ENCODE measurements at regions not wholly inside any gene's neighbourhood (a gene's known extent, or its start where the extent isn't known, plus 50 kb on each side); places are given as distances from the start of the nearest gene placed in this dataset.

GRCh38 chr6:90739802-90740201 is 152.9 kb upstream of the MAP3K7 start:
- no peak for TF ChIP-seq SP1 (IDR thresholded peaks at IDR 0.05; ENCODE audit: low read depth, low read length)
- TF ChIP-seq POLR2AphosphoS2 (IDR thresholded peaks at IDR 0.05; ENCODE audit: low read depth, low read length): no peak
- no peak for TF ChIP-seq CHD2 (IDR thresholded peaks at IDR 0.05; ENCODE audit: borderline replicate concordance, low read depth, low read length)
- no peak for TF ChIP-seq MAX (IDR thresholded peaks at IDR 0.05; ENCODE audit: low read depth, low read length)
- TF ChIP-seq FOS (IDR thresholded peaks at IDR 0.05; ENCODE audit: borderline replicate concordance, extremely low read depth, insufficient read length): no peak
- no peak for TF ChIP-seq ATF3 (IDR thresholded peaks at IDR 0.05; ENCODE audit: borderline replicate concordance, extremely low read depth, low read depth, low read length)
- no peak for TF ChIP-seq NFXL1 (IDR thresholded peaks at IDR 0.05; ENCODE audit: borderline replicate concordance)
- TF ChIP-seq EP300 (IDR thresholded peaks at IDR 0.05; ENCODE audit: borderline replicate concordance in 1 of 2, control insufficient read depth in 1 of 2, low read depth in 2 of 2, low read length in 2 of 2): no peak
- no peak for TF ChIP-seq USF1 (IDR thresholded peaks at IDR 0.05; ENCODE audit: borderline replicate concordance, extremely low read length, insufficient read depth, low read depth, low read length)
- no peak for TF ChIP-seq ZBTB33 (IDR thresholded peaks at IDR 0.05)
- no peak for TF ChIP-seq CBX3 (IDR thresholded peaks at IDR 0.05; ENCODE audit: borderline replicate concordance, low read depth)
- TF ChIP-seq TCF3 (IDR thresholded peaks at IDR 0.05; ENCODE audit: borderline replicate concordance, insufficient read depth, low read depth, low read length): no peak
- no peak for TF ChIP-seq NRF1 (conservative IDR thresholded peaks at IDR 0.05; ENCODE audit: low read depth, low read length)
- H3K79me2 ChIP-seq (ENCODE audit: control insufficient read depth, insufficient read depth, low read length): no peaks in the 10 kb centered on the region
- no peak overlapping the region for H3K9ac ChIP-seq (ENCODE audit: control insufficient read depth, insufficient read depth, low read length)
- no peak for ATAC-seq
- DNase-seq (ENCODE audit: low read depth, low spot score): no peak
- no TSS peak for BruUV-seq (replicated peaks)
- ChIA-PET RAD21 (ENCODE audit: unreplicated experiment) (no interaction called here), SMC1A (ENCODE audit: uncharacterized antibody, unreplicated experiment) (interaction anchor here (0.8 to 1.5 kb wide), 4 partner anchors 9 to 18 kb away, joined by 3 to 4 read pairs (median 3); no protein-coding TSS in a partner anchor), CTCF (interaction anchor here (0.8 kb wide), 1 partner anchor 108 kb away, joined by 4 read pairs; no protein-coding TSS in a partner anchor), POLR2A (no interaction called here)
- H3K4me3 ChIP-seq: no peak overlapping the region
- no peaks in the 10 kb centered on the region for H3K9me3 ChIP-seq (replicated peaks; ENCODE audit: control insufficient read depth, insufficient read depth, low read length)
- H3K27ac ChIP-seq (ENCODE audit: control insufficient read depth, insufficient read depth): no peak overlapping the region
- no peak overlapping the region for H3K4me2 ChIP-seq (ENCODE audit: control insufficient read depth, insufficient read depth)
- FAIRE-seq: no peak
- H3K36me3 ChIP-seq (ENCODE audit: control insufficient read depth in 2 of 2, insufficient read depth in 2 of 2, low read length in 1 of 2): no peaks in the 10 kb centered on the region
- H3K27me3 ChIP-seq (replicated peaks in 1 of 2; ENCODE audit: control insufficient read depth in 2 of 2, insufficient read depth in 2 of 2, low read length in 1 of 2): no peaks in the 10 kb centered on the region
- H4K20me1 ChIP-seq (ENCODE audit: control insufficient read depth, insufficient read depth): no peaks in the 10 kb centered on the region
- in situ Hi-C loops (cut with MboI) (no loop called here), intact Hi-C loops (cut with micrococcal nuclease; ENCODE audit: unreplicated experiment) (no loop called here)
- 12% methylated on average over 4 of the region's 4 CpGs for WGBS (ENCODE audit: insufficient coverage, insufficient replicate concordance, low lambda C conversion rate, missing lambda C conversion rate)
- H3K4me1 ChIP-seq (ENCODE audit: control insufficient read depth, insufficient read depth, low read length): no peaks in the 10 kb centered on the region
- H2AFZ ChIP-seq (ENCODE audit: control insufficient read depth, low read depth, low read length): no peak overlapping the region

Measured in GM12878 (cell line).